BE2C (cell line): ENCODE measurements at regions not wholly inside any gene's neighbourhood (a gene's known extent, or its start where the extent isn't known, plus 50 kb on each side); places are given as distances from the start of the nearest gene placed in this dataset.

Experiments used
- DNase-seq: peaks from one replicate; pipeline ENCODE4 v3.0.0-alpha.2; 2020
- H3K27me3 ChIP-seq: fragments of 250-450 bp; sonication (Bioruptor Pico); 2 replicates; pipeline ENCODE4 v1.5.1; 2020; ENCODE audit warnings: mild to moderate bottlenecking
- H3K36me3 ChIP-seq: fragments of 250-450 bp; sonication (Bioruptor Pico); 2 replicates; pipeline ENCODE4 v1.5.1; 2020; ENCODE audit warnings: mild to moderate bottlenecking
- H3K4me1 ChIP-seq: fragments of 250-450 bp; sonication (Bioruptor Pico); 2 replicates; pipeline ENCODE4 v1.5.1; 2020
- H3K4me3 ChIP-seq: 2 replicates; pipeline ENCODE4 v1.5.1; 2011; ENCODE audit warnings: low read depth, low read length
- H3K9me3 ChIP-seq: fragments of 250-450 bp; sonication (Bioruptor Pico); 2 replicates; pipeline ENCODE4 v1.5.1; 2020
- CTCF ChIP-seq: IDR thresholded peaks from 2 replicates; pipeline ENCODE4 v1.5.1; 2012; ENCODE audit warnings: mild to moderate bottlenecking, low read depth, low read length

- no peak for DNase-seq
- no peaks in the 10 kb centered on the region for H3K36me3 ChIP-seq
- no peaks in the 10 kb centered on the region for H3K9me3 ChIP-seq
- no peaks in the 10 kb centered on the region for H3K27me3 ChIP-seq
- no peak overlapping the region for H3K4me3 ChIP-seq
- no peak for TF ChIP-seq CTCF
- H3K4me1 ChIP-seq, result no peaks in the 10 kb centered on the region
These were observed 86.9 kb upstream of the UBE2E2 start for GRCh38 chr3:23116081-23116837.

- DNase-seq, result no peak
- Histone ChIP-seq H3K36me3 (no peaks in the 10 kb centered on the region), H3K4me1 (no peaks in the 10 kb centered on the region), H3K27me3 (no peaks in the 10 kb centered on the region), H3K4me3 (no peak overlapping the region), H3K9me3 (no peaks in the 10 kb centered on the region)
- TF ChIP-seq CTCF, result no peak
These were observed 85.3 kb upstream of the UBE2E2 start for GRCh38 chr3:23117856-23118255.

GRCh38 chr3:23127196-23127595, 75.9 kb upstream of the UBE2E2 start:
- H3K4me1 ChIP-seq, result no peaks in the 10 kb centered on the region
- no peak for DNase-seq
- H3K36me3 ChIP-seq, result no peaks in the 10 kb centered on the region
- no peaks in the 10 kb centered on the region for H3K27me3 ChIP-seq
- H3K4me3 ChIP-seq, result no peak overlapping the region
- H3K9me3 ChIP-seq, result no peaks in the 10 kb centered on the region
- no peak for TF ChIP-seq CTCF

GRCh38 chr3:23128655-23129054, 74.5 kb upstream of the UBE2E2 start:
- Histone ChIP-seq H3K9me3 (no peaks in the 10 kb centered on the region), H3K4me3 (no peak overlapping the region), H3K4me1 (no peaks in the 10 kb centered on the region), H3K36me3 (no peaks in the 10 kb centered on the region), H3K27me3 (no peaks in the 10 kb centered on the region)
- no peak for DNase-seq
- no peak for TF ChIP-seq CTCF

GRCh38 chr3:23129117-23129516, 74.0 kb upstream of the UBE2E2 start:
- H3K4me3 ChIP-seq, result no peak overlapping the region
- TF ChIP-seq CTCF, result no peak
- H3K4me1 ChIP-seq, result no peaks in the 10 kb centered on the region
- no peaks in the 10 kb centered on the region for H3K9me3 ChIP-seq
- DNase-seq, result no peak
- no peaks in the 10 kb centered on the region for H3K36me3 ChIP-seq
- no peaks in the 10 kb centered on the region for H3K27me3 ChIP-seq

GRCh38 chr3:23129817-23130216, 73.3 kb upstream of the UBE2E2 start:
- TF ChIP-seq CTCF, result no peak
- no peaks in the 10 kb centered on the region for H3K36me3 ChIP-seq
- H3K4me3 ChIP-seq, result no peak overlapping the region
- DNase-seq, result no peak
- no peaks in the 10 kb centered on the region for H3K27me3 ChIP-seq
- H3K4me1 ChIP-seq, result no peaks in the 10 kb centered on the region
- no peaks in the 10 kb centered on the region for H3K9me3 ChIP-seq
